ENCODE measurements at regions not wholly inside any gene's neighbourhood (a gene's known extent, or its start where the extent isn't known, plus 50 kb on each side); places are given as distances from the start of the nearest gene placed in this dataset.

DNA sequence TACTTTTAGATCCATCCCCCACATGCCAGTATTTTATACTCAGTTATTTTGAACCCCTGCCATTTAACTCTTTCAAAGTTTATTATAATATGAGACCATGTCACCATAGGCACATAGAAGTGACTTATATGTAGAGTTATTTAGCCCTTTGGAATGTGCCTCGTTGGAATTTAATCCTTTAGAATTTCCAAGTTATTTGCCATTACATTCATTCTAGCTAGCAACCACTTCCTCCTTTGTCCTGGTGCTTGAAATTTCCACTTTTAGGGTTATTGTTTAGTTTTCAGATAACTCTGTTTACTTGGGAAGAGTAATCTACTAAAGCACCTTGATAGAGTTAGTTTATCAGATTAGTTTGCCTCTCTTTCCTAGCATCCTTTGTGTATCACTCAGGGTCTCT, 82.8 kb upstream of the TLE1 start (continued):
- TF ChIP-seq, protein P1, sequence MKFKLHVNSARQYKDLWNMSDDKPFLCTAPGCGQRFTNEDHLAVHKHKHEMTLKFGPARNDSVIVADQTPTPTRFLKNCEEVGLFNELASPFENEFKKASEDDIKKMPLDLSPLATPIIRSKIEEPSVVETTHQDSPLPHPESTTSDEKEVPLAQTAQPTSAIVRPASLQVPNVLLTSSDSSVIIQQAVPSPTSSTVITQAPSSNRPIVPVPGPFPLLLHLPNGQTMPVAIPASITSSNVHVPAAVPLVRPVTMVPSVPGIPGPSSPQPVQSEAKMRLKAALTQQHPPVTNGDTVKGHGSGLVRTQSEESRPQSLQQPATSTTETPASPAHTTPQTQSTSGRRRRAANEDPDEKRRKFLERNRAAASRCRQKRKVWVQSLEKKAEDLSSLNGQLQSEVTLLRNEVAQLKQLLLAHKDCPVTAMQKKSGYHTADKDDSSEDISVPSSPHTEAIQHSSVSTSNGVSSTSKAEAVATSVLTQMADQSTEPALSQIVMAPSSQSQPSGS (CRISPR knock-in tag; IDR thresholded peaks at IDR 0.05): no peak
- TF ChIP-seq HCFC1 (IDR thresholded peaks at IDR 0.05; ENCODE audit: low read depth, low read length) (no peak), NR1H2 (CRISPR knock-in tag; IDR thresholded peaks at IDR 0.05) (no peak), TAF7 (tag; IDR thresholded peaks at IDR 0.05) (no peak), DDX20 (tag; IDR thresholded peaks at IDR 0.05; ENCODE audit: low read depth) (no peak)
- TF ChIP-seq, protein P2, sequence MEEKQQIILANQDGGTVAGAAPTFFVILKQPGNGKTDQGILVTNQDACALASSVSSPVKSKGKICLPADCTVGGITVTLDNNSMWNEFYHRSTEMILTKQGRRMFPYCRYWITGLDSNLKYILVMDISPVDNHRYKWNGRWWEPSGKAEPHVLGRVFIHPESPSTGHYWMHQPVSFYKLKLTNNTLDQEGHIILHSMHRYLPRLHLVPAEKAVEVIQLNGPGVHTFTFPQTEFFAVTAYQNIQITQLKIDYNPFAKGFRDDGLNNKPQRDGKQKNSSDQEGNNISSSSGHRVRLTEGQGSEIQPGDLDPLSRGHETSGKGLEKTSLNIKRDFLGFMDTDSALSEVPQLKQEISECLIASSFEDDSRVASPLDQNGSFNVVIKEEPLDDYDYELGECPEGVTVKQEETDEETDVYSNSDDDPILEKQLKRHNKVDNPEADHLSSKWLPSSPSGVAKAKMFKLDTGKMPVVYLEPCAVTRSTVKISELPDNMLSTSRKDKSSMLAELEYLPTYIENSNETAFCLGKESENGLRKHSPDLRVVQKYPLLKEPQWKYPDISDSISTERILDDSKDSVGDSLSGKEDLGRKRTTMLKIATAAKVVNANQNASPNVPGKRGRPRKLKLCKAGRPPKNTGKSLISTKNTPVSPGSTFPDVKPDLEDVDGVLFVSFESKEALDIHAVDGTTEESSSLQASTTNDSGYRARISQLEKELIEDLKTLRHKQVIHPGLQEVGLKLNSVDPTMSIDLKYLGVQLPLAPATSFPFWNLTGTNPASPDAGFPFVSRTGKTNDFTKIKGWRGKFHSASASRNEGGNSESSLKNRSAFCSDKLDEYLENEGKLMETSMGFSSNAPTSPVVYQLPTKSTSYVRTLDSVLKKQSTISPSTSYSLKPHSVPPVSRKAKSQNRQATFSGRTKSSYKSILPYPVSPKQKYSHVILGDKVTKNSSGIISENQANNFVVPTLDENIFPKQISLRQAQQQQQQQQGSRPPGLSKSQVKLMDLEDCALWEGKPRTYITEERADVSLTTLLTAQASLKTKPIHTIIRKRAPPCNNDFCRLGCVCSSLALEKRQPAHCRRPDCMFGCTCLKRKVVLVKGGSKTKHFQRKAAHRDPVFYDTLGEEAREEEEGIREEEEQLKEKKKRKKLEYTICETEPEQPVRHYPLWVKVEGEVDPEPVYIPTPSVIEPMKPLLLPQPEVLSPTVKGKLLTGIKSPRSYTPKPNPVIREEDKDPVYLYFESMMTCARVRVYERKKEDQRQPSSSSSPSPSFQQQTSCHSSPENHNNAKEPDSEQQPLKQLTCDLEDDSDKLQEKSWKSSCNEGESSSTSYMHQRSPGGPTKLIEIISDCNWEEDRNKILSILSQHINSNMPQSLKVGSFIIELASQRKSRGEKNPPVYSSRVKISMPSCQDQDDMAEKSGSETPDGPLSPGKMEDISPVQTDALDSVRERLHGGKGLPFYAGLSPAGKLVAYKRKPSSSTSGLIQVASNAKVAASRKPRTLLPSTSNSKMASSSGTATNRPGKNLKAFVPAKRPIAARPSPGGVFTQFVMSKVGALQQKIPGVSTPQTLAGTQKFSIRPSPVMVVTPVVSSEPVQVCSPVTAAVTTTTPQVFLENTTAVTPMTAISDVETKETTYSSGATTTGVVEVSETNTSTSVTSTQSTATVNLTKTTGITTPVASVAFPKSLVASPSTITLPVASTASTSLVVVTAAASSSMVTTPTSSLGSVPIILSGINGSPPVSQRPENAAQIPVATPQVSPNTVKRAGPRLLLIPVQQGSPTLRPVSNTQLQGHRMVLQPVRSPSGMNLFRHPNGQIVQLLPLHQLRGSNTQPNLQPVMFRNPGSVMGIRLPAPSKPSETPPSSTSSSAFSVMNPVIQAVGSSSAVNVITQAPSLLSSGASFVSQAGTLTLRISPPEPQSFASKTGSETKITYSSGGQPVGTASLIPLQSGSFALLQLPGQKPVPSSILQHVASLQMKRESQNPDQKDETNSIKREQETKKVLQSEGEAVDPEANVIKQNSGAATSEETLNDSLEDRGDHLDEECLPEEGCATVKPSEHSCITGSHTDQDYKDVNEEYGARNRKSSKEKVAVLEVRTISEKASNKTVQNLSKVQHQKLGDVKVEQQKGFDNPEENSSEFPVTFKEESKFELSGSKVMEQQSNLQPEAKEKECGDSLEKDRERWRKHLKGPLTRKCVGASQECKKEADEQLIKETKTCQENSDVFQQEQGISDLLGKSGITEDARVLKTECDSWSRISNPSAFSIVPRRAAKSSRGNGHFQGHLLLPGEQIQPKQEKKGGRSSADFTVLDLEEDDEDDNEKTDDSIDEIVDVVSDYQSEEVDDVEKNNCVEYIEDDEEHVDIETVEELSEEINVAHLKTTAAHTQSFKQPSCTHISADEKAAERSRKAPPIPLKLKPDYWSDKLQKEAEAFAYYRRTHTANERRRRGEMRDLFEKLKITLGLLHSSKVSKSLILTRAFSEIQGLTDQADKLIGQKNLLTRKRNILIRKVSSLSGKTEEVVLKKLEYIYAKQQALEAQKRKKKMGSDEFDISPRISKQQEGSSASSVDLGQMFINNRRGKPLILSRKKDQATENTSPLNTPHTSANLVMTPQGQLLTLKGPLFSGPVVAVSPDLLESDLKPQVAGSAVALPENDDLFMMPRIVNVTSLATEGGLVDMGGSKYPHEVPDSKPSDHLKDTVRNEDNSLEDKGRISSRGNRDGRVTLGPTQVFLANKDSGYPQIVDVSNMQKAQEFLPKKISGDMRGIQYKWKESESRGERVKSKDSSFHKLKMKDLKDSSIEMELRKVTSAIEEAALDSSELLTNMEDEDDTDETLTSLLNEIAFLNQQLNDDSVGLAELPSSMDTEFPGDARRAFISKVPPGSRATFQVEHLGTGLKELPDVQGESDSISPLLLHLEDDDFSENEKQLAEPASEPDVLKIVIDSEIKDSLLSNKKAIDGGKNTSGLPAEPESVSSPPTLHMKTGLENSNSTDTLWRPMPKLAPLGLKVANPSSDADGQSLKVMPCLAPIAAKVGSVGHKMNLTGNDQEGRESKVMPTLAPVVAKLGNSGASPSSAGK (IDR thresholded peaks at IDR 0.05): no peak

All from K562 (cell line).